ENCODE measurements at regions not wholly inside any gene's neighbourhood (a gene's known extent, or its start where the extent isn't known, plus 50 kb on each side); places are given as distances from the start of the nearest gene placed in this dataset.
A peak's percentile ranks its signal among the peaks of the same experiment; 100 is the strongest.

GRCh38 chr22:46058091-46058420 is 81.1 kb upstream of the WNT7B start:
- H3K9me2 ChIP-seq (ENCODE audit: insufficient read depth, low read length) = no peaks in the 10 kb centered on the region
- no peak overlapping the region for H2AFZ ChIP-seq (ENCODE audit: low read length)
- peak overlapping the region; percentile 92 for H3K27ac ChIP-seq (ENCODE audit: low read depth, low read length, poor library complexity, severe bottlenecking)
- peak; percentile 89 for DNase-seq (ENCODE audit: low spot score)
- intact Hi-C loops (cut with micrococcal nuclease; ENCODE audit: unreplicated experiment) = loop anchor here (5.0 kb wide), 1 partner anchor 281 kb away; no protein-coding TSS in a partner anchor
- H3K4me3 ChIP-seq (ENCODE audit: low read depth, low read length, poor library complexity, severe bottlenecking) = peak overlapping the region; percentile 66
- BruUV-seq (replicated peaks) = no TSS peak
- TF ChIP-seq EZH2phosphoT487 (IDR thresholded peaks at IDR 0.05; ENCODE audit: borderline replicate concordance, low read depth, low read length) (no peak), CTCF (conservative IDR thresholded peaks at IDR 0.05; ENCODE audit: low read length) (no peak)
- no peaks in the 10 kb centered on the region; the same call in 1 of the 2 replicates for H3K79me2 ChIP-seq (ENCODE audit: insufficient read depth, low read depth, low read length)
- POLR2A ChIA-PET = interaction anchor here (1.3 kb wide), 1 partner anchor 59 kb away, joined by 3 read pairs; no protein-coding TSS in a partner anchor
- CTCF ChIA-PET (ENCODE audit: unreplicated experiment) = no interaction called here
- H4K20me1 ChIP-seq (ENCODE audit: insufficient read depth, low read length) = no peaks in the 10 kb centered on the region
- H3K4me1 ChIP-seq (ENCODE audit: insufficient read depth, low read length, poor library complexity, severe bottlenecking) = peaks cover 59% of the 10 kb centered on the region
- peak overlapping the region; percentile 80 for H3K4me2 ChIP-seq (ENCODE audit: low read length)
- H3K9me3 ChIP-seq (ENCODE audit: low read length) = no peaks in the 10 kb centered on the region
- no peaks in the 10 kb centered on the region for H3K36me3 ChIP-seq (ENCODE audit: insufficient read depth, low read length)

GRCh38 chr22:46058591-46059519 is 81.9 kb upstream of the WNT7B start:
- H3K9me3 ChIP-seq (ENCODE audit: low read length) = no peaks in the 10 kb centered on the region
- no peaks in the 10 kb centered on the region for H3K36me3 ChIP-seq (ENCODE audit: insufficient read depth, low read length)
- POLR2A ChIA-PET = interaction anchor here (0.6 to 1.3 kb wide), 2 partner anchors 60 to 419 kb away, joined by 3 to 4 read pairs; no protein-coding TSS in a partner anchor
- CTCF ChIA-PET (ENCODE audit: unreplicated experiment) = no interaction called here
- H3K79me2 ChIP-seq (ENCODE audit: insufficient read depth, low read depth, low read length) = no peaks in the 10 kb centered on the region; the same call in 1 of the 2 replicates
- BruUV-seq (replicated peaks) = no TSS peak
- H3K4me3 ChIP-seq (ENCODE audit: low read depth, low read length, poor library complexity, severe bottlenecking) = peak overlapping the region; percentile 22
- intact Hi-C loops (cut with micrococcal nuclease; ENCODE audit: unreplicated experiment) = loop anchor here (5.0 kb wide), 1 partner anchor 282 kb away; no protein-coding TSS in a partner anchor
- DNase-seq (ENCODE audit: low spot score) = no peak
- H3K9me2 ChIP-seq (ENCODE audit: insufficient read depth, low read length) = no peaks in the 10 kb centered on the region
- H3K27ac ChIP-seq (ENCODE audit: low read depth, low read length, poor library complexity, severe bottlenecking) = peak overlapping the region; percentile 92
- peak overlapping the region; percentile 8; the same call in 1 of the 2 replicates for H2AFZ ChIP-seq (ENCODE audit: low read length)
- peak overlapping the region; percentile 80 for H3K4me2 ChIP-seq (ENCODE audit: low read length)
- peaks cover 51% of the 10 kb centered on the region for H3K4me1 ChIP-seq (ENCODE audit: insufficient read depth, low read length, poor library complexity, severe bottlenecking)
- H4K20me1 ChIP-seq (ENCODE audit: insufficient read depth, low read length) = no peaks in the 10 kb centered on the region
- TF ChIP-seq EZH2phosphoT487 (IDR thresholded peaks at IDR 0.05; ENCODE audit: borderline replicate concordance, low read depth, low read length) = no peak
- no peak for TF ChIP-seq CTCF (conservative IDR thresholded peaks at IDR 0.05; ENCODE audit: low read length)

All from OCI-LY7 (cell line).